HG02678 (cell line): ENCODE measurements at regions not wholly inside any gene's neighbourhood (a gene's known extent, or its start where the extent isn't known, plus 50 kb on each side); places are given as distances from the start of the nearest gene placed in this dataset.

Experiments used
- ATAC-seq: cut with Tn5 transposase; IDR thresholded peaks from one replicate; pipeline ENCODE4 v1.9.1; 2021; ENCODE audit warnings: mild to moderate bottlenecking, moderate library complexity; ENCODE audit not compliant: unreplicated experiment

GRCh38 chr18:27838225-27838624, 338.7 kb downstream of the CDH2 start:
- no peak for ATAC-seq

- no peak for ATAC-seq
Observed at GRCh38 chr18:27826101-27826500, 350.8 kb downstream of the CDH2 start.

- no peak for ATAC-seq
Observed at GRCh38 chr18:27825689-27826088, 351.2 kb downstream of the CDH2 start.

- ATAC-seq: no peak
Observed at GRCh38 chr18:27824841-27825681, 351.9 kb downstream of the CDH2 start.

GRCh38 chr18:27824275-27824674, 352.7 kb downstream of the CDH2 start:
- ATAC-seq: no peak

GRCh38 chr18:27823053-27823452, 353.9 kb downstream of the CDH2 start:
- no peak for ATAC-seq

- ATAC-seq: no peak
Observed at GRCh38 chr18:27808683-27809082, 368.2 kb downstream of the CDH2 start.

GRCh38 chr18:27803957-27804356, 373.0 kb downstream of the CDH2 start:
- ATAC-seq: no peak

- no peak for ATAC-seq
Observed at GRCh38 chr18:27797484-27797883, 379.4 kb downstream of the CDH2 start.

- no peak for ATAC-seq
Observed at GRCh38 chr18:27794181-27794926, 382.6 kb downstream of the CDH2 start.

GRCh38 chr18:27793013-27793785, 383.7 kb downstream of the CDH2 start:
- no peak for ATAC-seq

- no peak for ATAC-seq
Observed at GRCh38 chr18:27789406-27789805, 387.5 kb downstream of the CDH2 start.

- no peak for ATAC-seq
Observed at GRCh38 chr18:27787547-27787946, 389.4 kb downstream of the CDH2 start.

GRCh38 chr18:27785815-27786471, 391.0 kb downstream of the CDH2 start:
- ATAC-seq: no peak

- no peak for ATAC-seq
Observed at GRCh38 chr18:27780061-27780745, 396.7 kb downstream of the CDH2 start.

- ATAC-seq: no peak
Observed at GRCh38 chr18:27778925-27779324, 398.0 kb downstream of the CDH2 start.

- no peak for ATAC-seq
Observed at GRCh38 chr18:27778441-27778840, 398.5 kb downstream of the CDH2 start.

- ATAC-seq: no peak
Observed at GRCh38 chr18:27772081-27772480, 404.8 kb downstream of the CDH2 start.

GRCh38 chr18:27771571-27771970, 405.4 kb downstream of the CDH2 start:
- ATAC-seq: no peak

GRCh38 chr18:27769152-27769551, 407.8 kb downstream of the CDH2 start:
- no peak for ATAC-seq
